Neutrophil (primary cell): ENCODE measurements at regions not wholly inside any gene's neighbourhood (a gene's known extent, or its start where the extent isn't known, plus 50 kb on each side); places are given as distances from the start of the nearest gene placed in this dataset.

Experiments used
- H3K27ac ChIP-seq: fragments of 200-600 bp; sonication (generic); 2 replicates; pipeline ENCODE4 v1.5.1; 2016; ENCODE audit warnings: mild to moderate bottlenecking, moderate library complexity
- H3K27me3 ChIP-seq: fragments of 200-600 bp; sonication (generic); 2 replicates; pipeline ENCODE4 v1.6.0; 2016; ENCODE audit warnings: mild to moderate bottlenecking
- H3K36me3 ChIP-seq: fragments of 200-600 bp; sonication (generic); 2 replicates; pipeline ENCODE4 v1.5.1; 2017
- H3K4me1 ChIP-seq, 2 experiments: fragments of 200-600 bp in 1 of 2; sonication (generic) in 1 of 2; 1 replicate in 1 of 2; 2 replicates in 1 of 2; pipeline versions ENCODE4 v1.5.1 to v1.6.1; 2013 to 2016; ENCODE audit warnings: low read depth in 1 of 2, low read length in 1 of 2, mild to moderate bottlenecking in 1 of 2, moderate library complexity in 1 of 2; ENCODE audit not compliant: control insufficient read depth in 1 of 2, insufficient read depth in 1 of 2
- H3K4me3 ChIP-seq, 2 experiments: fragments of 200-600 bp in 1 of 2; sonication (generic) in 1 of 2; 1 replicate in 1 of 2; 2 replicates in 1 of 2; pipeline ENCODE4 v1.5.1; 2013 to 2016; ENCODE audit warnings: low read depth in 1 of 2, low read length in 1 of 2, mild to moderate bottlenecking in 1 of 2, moderate library complexity in 1 of 2
- H3K9me3 ChIP-seq: fragments of 200-600 bp; sonication (generic); 2 replicates; pipeline ENCODE4 v1.5.1; 2016
- TF ChIP-seq, protein P1 (sequence below): fragments of 200-600 bp; sonication (generic); IDR thresholded peaks from 2 replicates; pipeline ENCODE4 v1.5.1; 2016; ENCODE audit warnings: antibody characterized with exemption

DNA sequence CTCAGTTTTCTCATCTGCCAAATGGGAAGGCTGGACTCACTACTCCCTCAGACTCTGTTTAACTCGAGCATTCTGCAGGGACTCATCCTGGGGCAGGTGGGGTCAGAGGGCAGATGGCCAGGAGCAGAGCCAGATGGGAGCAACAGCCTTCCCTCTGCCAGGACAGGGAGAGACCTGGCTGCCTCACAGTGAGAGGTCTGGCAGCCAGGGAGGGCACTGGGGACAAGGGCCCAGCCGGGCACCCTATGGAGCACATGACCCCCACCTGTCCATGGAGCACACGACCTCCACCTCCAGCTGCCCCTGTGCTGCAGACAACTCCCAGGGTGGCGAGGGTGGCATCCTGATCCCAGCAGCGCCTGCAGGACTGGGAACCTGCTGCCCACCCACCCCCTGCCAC lies 67.4 kb downstream of the IGLL1 start:
- Histone ChIP-seq H3K4me3 (no peak overlapping the region), H3K27ac (no peak overlapping the region), H3K27me3 (no peaks in the 10 kb centered on the region), H3K36me3 (no peaks in the 10 kb centered on the region), H3K9me3 (no peaks in the 10 kb centered on the region), H3K4me1 (no peaks in the 10 kb centered on the region)
- TF ChIP-seq, protein P1, sequence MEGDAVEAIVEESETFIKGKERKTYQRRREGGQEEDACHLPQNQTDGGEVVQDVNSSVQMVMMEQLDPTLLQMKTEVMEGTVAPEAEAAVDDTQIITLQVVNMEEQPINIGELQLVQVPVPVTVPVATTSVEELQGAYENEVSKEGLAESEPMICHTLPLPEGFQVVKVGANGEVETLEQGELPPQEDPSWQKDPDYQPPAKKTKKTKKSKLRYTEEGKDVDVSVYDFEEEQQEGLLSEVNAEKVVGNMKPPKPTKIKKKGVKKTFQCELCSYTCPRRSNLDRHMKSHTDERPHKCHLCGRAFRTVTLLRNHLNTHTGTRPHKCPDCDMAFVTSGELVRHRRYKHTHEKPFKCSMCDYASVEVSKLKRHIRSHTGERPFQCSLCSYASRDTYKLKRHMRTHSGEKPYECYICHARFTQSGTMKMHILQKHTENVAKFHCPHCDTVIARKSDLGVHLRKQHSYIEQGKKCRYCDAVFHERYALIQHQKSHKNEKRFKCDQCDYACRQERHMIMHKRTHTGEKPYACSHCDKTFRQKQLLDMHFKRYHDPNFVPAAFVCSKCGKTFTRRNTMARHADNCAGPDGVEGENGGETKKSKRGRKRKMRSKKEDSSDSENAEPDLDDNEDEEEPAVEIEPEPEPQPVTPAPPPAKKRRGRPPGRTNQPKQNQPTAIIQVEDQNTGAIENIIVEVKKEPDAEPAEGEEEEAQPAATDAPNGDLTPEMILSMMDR: no peak

DNA sequence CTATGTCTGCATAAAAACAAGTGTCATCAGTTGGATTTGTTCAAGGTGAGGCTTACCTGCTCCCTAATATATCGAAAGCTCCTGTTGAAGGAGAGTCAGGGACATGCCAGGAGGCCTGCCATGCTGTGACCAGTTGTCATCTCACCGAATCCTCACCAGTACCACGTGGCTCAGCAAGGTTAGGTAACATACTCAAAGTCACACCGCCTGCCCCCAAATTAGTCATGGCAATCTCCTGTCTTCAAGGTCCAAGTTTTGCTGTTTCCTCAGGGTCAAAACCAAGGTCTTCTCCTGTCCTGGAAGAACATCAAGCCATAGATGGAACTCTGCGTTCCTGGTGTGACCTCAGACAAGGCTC lies 67.8 kb downstream of the IGLL1 start:
- Histone ChIP-seq H3K4me3 (no peak overlapping the region), H3K9me3 (no peaks in the 10 kb centered on the region), H3K27me3 (no peaks in the 10 kb centered on the region), H3K4me1 (no peaks in the 10 kb centered on the region), H3K27ac (no peak overlapping the region), H3K36me3 (no peaks in the 10 kb centered on the region)
- TF ChIP-seq, protein P1: no peak

DNA sequence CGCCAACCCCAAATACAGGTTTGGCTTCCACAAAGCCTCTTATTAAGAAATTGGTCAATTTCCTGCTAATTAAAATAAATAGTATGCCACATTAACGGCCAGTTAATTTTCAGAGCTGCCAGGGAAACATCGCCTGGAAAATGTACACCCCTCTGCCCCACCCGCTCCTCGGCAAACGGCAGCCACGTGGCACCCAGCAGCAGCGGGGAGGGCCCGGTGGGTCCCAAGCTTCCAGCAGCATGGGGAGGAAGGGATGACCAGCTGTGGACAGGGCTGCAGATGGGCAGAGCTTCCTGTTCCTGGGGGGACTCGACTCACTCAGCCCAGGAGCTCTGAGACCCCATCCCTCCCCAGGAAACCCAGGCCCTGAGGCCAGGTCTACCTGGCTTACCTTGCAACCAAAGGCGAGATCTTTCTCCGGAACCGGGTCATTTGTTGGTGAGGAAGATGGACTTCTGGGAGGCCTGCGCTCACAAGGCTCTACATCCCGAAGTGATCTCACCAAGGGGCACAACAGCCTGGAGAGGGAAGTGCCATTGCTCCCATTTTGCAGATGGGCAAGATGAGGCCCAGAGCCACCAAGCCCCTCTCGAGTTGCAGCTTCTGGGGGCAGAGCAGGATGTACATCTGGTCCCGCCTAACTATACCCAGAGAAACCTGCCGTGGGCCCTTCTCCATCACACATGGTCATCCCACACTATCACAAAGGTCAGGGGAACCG lies 68.3 kb downstream of the IGLL1 start:
- H3K27me3 ChIP-seq: no peaks in the 10 kb centered on the region
- TF ChIP-seq, protein P1: no peak
- H3K4me3 ChIP-seq: no peak overlapping the region
- no peaks in the 10 kb centered on the region for H3K4me1 ChIP-seq
- H3K27ac ChIP-seq: no peak overlapping the region
- no peaks in the 10 kb centered on the region for H3K36me3 ChIP-seq
- no peaks in the 10 kb centered on the region for H3K9me3 ChIP-seq

DNA sequence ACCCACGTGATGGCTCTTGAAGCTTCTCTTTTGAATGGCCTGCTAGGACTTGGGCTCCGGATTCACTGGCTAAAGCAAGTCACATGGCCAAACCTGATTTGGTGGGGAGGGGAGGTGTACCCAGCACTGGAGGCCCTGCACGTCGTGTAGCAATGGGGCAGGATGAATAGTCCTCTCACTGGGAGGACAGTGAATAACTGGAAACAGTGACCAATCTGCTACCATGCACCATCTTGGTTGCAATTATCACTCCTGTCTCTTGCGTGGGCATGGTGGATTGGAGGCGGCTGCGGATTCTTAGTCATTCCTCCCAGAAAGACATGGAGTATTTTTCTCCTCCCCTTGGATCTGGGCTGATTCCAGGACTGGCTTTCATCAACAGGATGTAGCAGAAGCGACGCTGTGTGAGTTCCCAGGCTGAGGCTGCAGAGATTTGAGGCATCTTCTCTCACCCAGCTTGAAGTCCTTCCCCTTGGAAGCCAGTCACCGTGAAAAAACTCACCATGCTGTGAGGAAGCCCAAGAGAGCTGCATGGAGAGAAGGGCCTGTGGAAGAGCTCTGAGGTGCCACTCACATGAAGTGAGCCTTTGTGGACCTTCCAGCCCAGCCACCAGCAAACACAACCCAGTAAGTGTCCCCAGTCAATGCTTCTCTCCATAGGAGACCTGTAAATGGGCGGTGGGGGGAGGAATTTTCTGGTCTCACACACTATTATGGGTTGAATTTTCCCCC lies 70.4 kb downstream of the IGLL1 start:
- no peak overlapping the region for H3K27ac ChIP-seq
- no peaks in the 10 kb centered on the region for H3K4me1 ChIP-seq
- H3K4me3 ChIP-seq: no peak overlapping the region
- TF ChIP-seq, protein P1: no peak
- H3K36me3 ChIP-seq: no peaks in the 10 kb centered on the region
- no peaks in the 10 kb centered on the region for H3K27me3 ChIP-seq
- H3K9me3 ChIP-seq: no peaks in the 10 kb centered on the region

DNA sequence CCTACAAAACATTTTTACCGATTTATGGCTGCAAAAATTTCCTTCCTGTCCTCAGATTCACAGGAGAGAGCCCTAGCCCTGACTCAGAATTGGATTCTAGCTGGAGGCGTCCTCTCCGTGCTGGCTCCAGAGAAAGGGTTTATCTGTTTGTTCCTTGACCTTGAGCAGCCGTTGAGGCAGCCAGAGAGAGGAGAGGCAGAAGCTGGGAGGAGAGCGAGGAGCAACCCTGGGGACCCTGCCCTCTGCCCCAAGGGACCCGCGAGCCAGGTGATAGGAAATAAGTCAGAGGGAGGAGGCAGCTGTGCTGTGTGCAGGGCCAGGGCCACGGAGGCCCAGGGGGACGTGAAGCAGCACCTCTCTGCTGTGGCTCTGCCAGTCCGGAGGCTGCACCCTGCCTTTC lies 75.6 kb downstream of the IGLL1 start:
- H3K9me3 ChIP-seq: no peaks in the 10 kb centered on the region
- H3K4me1 ChIP-seq: no peaks in the 10 kb centered on the region
- H3K27ac ChIP-seq: no peak overlapping the region
- TF ChIP-seq, protein P1: no peak
- no peaks in the 10 kb centered on the region for H3K36me3 ChIP-seq
- H3K4me3 ChIP-seq: no peak overlapping the region
- no peaks in the 10 kb centered on the region for H3K27me3 ChIP-seq
